HS-27A (cell line): ENCODE measurements at regions not wholly inside any gene's neighbourhood (a gene's known extent, or its start where the extent isn't known, plus 50 kb on each side); places are given as distances from the start of the nearest gene placed in this dataset.

Experiments
- DNase-seq: peaks from one replicate; pipeline ENCODE4 v3.0.0-alpha.2; 2012; ENCODE audit warnings: low read depth, missing footprints

DNA sequence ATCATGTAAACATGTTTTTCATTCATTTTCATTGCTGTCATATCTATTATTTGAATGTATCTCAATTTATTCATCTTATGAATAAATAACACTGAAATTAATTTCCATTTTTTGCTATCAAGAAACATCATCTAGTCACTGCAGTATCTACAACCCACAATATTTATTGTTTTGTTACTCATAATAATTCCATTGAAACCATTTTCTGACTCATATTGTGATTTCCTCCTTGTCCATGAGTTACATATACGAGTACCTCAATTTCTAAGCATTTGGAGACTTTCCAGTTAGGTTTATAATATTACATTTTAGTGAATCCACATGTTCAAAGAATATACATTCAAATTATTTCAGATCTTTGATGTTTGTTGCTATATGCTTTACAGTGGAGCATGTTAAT, 1524.0 kb downstream of the SLITRK1 start:
- no peak for DNase-seq

DNA sequence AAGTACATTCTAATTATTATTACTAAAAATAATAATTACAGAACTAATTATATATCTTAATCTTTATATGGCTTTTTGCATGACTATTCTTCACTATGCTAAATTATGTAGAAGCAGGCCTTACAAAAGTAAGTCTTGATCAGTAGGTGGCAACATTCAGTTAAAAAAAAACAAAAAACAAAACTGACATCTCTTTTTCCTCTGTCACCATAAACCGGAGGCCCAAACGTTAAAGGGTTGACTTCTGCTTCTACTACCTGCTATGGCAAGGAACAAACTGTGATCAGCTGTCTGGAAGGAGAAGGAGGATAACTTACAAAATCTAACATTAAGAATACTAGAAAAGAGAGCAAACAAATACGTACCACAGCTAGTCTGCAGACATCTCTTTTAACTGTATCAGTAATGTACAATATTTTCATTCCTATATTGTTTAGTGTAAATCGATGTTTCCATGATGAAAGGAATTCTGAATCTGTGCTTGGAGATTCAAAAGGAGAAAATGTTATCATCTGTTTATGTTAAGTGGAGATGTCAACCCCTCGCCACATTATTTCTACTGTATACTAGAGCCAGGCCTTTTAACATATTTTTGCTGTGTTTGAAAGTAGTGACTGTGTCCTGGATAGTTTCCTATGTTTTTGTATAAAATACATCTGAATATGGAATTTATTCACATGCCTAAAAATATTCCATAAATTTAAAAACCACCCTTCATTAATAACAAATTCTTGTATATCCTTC, 1525.4 kb downstream of the SLITRK1 start:
- no peak for DNase-seq

DNA sequence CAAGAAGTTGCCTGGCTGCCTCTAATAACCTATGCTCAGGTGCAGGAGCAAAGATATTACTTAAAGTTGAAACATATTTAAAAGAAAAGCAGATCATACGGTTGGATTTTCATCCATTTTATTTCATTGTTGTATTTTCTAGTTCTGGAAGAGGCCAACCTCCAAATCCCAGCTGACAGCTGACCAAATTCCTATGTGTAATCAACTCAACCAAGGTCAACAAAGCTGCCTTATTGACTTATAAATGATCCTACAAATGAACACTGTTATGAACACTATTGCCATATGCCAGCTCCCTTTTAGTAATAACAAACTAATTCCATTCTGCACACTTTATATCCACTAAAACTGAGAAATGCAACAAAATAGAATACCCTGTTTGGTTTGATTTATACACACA, 1537.4 kb downstream of the SLITRK1 start:
- no peak for DNase-seq

DNA sequence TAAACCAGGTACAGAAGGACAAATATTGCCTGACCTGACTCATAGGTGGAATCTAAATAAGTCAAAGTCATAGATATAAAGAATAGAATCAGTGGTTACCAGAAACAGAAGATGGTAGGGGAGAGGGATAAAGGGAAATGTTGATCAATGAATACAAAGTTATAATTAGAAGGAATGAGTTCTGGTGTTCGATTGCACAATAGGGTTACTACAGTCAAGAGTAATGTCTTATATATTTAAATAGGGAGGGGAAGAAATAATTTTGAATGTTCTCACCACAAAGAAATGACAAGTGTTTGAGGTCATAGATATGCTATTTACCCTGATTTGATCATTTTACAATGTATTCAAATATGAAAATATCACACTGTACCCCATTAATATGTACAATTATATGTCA, 1541.2 kb downstream of the SLITRK1 start:
- no peak for DNase-seq

GRCh38 chr13:82330499-82330898, 1551.8 kb downstream of the SLITRK1 start:
- DNase-seq, result no peak

- no peak for DNase-seq
Measured at GRCh38 chr13:82323101-82323500, 1559.2 kb downstream of the SLITRK1 start.

DNA sequence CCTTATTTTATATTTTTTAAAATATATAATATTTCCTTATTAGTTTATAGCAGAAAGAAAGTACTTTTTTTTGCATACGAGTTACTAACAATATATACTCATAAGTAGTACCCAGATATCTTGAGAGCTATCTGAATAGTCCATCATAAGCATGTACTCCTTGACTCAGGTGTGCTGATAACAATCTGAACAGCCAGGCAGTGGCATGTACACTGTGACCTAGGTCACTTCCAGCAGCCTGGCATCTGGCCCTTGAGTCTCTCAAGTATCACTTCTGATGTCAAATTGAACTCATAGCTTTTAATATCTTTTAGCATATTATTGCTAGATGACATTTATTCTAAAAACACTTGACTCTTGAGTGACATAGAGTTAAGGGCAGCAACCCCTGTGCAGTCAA, 1576.7 kb downstream of the SLITRK1 start:
- no peak for DNase-seq

DNA sequence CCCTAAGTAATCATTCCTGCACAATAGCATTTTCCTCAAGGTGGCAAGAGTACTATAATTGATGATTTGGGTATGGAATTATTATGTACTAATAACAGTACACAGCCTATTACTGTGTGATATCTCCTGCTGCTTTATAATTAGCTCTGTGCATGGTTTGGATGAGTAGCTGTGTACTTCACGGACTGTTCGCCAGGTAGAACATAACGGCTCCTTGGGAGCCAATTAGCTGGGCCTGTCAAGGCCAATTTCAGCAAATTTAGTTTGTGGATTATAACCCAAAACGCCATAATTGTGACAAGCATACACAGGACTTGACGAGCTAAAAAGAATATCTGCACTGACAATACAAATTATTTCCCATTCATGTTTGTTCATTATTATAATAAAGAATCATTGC, 1584.2 kb downstream of the SLITRK1 start:
- DNase-seq, result no peak

DNA sequence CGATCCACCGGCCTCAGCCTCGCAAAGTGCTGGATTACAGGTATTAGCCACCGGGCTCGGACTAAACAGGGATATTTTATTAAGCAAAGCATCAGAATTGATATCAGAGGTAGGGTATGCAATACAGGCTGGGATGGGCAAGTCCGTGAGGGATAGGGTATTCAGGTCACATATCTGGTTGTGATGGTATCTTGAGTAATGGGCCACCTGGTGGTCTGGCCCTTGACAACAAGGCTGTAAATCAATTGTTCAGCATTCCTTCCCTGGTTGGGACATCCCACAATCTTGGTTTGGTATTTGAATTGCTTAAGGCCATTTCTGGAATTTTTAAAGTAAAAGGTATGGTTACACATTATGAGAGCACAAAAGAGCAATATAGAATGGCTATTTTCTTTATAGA, 1588.0 kb downstream of the SLITRK1 start:
- DNase-seq, result no peak

DNA sequence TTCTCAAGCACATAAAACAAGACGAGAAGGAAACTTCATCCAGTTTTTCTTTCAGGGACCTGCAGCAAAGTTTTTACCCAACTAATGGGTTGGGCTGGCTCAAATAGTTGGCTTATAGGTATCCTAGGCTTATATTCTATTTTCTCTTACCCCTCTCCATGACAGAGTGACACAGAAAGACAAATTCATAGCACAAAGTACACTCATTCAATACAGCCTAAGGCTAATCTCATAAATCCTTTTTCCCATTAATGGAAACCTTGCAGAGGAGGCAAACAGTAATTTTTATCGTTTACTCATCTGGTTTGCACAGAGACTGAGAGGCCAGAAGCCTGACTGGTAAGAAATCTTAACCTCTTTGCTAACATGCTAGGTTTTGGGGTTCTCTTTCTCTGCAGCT, 1589.9 kb downstream of the SLITRK1 start:
- no peak for DNase-seq

DNA sequence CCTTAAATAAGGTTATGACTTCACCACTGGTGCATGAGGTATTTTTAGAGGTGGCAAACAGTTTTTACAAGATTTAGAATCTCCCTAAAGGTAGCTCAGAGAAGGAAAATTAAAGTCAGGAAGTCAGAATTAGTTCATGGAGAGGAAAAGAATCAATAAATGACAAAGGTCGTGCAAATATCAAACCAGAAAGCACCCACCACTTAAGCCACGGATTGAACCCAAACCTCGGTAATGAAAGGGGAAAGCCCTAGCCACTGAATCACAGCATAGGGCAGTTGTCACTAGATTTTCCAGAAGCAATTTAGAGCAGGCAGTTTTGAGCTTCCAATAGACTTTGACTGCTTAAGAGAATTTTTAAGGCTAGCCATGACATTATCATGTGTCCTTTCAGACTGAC, 1590.4 kb downstream of the SLITRK1 start:
- no peak for DNase-seq

- DNase-seq, result no peak
Measured at GRCh38 chr13:82275644-82276043, 1606.6 kb downstream of the SLITRK1 start.

- no peak for DNase-seq
Measured at GRCh38 chr13:82259284-82259683, 1623.0 kb downstream of the SLITRK1 start.

GRCh38 chr13:82257790-82258507, 1624.3 kb downstream of the SLITRK1 start:
- no peak for DNase-seq

GRCh38 chr13:82248762-82249161, 1633.5 kb downstream of the SLITRK1 start:
- no peak for DNase-seq

GRCh38 chr13:82245860-82246259, 1636.4 kb downstream of the SLITRK1 start:
- no peak for DNase-seq

- no peak for DNase-seq
Measured at GRCh38 chr13:82224806-82225205, 1657.5 kb downstream of the SLITRK1 start.

DNA sequence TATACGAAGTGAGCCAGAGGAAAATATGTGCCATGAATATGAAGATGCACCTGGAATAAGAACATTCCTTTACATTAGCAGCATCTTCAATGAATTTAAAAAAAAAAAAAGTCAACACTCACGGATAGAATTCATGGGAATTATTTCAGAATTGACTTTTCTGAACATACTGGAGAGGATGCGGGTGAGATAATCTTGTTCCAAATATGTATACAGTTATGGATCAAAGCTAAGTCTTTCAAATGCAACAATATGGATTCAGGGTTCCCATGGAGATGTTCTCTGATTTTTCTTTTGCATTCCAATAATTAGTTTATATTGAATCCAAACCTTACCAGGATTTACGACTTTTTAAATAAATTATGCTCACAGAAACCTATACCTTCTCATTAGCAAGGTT, 1660.7 kb downstream of the SLITRK1 start:
- no peak for DNase-seq

DNA sequence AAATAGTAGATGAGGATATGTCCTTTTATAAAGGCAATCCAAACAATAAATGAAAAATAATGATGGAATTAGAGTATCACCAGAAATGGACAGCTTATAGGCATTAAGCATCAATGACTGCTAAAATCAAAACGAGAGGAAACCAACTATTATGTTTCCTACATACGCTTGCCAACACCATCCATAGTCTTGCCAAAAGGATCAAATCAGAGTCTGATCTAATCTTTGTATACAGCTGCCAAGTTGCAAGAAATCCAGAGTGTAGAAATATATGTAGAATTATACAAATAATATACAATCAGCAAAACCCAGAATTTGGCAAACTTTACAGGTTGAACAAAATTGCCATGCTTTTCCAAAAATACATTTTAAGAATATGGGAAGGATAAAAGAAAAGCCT, 1661.6 kb downstream of the SLITRK1 start:
- DNase-seq, result no peak

GRCh38 chr13:82216165-82216564, 1666.1 kb downstream of the SLITRK1 start:
- DNase-seq, result no peak

- DNase-seq, result no peak
Measured at GRCh38 chr13:82214341-82214740, 1667.9 kb downstream of the SLITRK1 start.

- no peak for DNase-seq
Measured at GRCh38 chr13:82206241-82206640, 1676.0 kb downstream of the SLITRK1 start.

GRCh38 chr13:82202398-82202797, 1679.9 kb downstream of the SLITRK1 start:
- DNase-seq, result no peak

GRCh38 chr13:82196087-82196486, 1686.2 kb downstream of the SLITRK1 start:
- no peak for DNase-seq
